ENCODE measurements at regions not wholly inside any gene's neighbourhood (a gene's known extent, or its start where the extent isn't known, plus 50 kb on each side); places are given as distances from the start of the nearest gene placed in this dataset.

GRCh38 chr18:6484659-6485058, 69.9 kb upstream of the L3MBTL4 start:
- H3K9ac ChIP-seq (ENCODE audit: low read depth, low read length, poor library complexity, severe bottlenecking): no peak overlapping the region
- H2AFZ ChIP-seq (ENCODE audit: low read length): no peak overlapping the region
- no peaks in the 10 kb centered on the region for H3K36me3 ChIP-seq (ENCODE audit: insufficient read depth, low read length)
- H3K27me3 ChIP-seq (ENCODE audit: insufficient read depth, low read length, poor library complexity, severe bottlenecking): no peaks in the 10 kb centered on the region
- H3K4me2 ChIP-seq (ENCODE audit: low read depth, low read length, poor library complexity, severe bottlenecking): no peak overlapping the region
- H3K9me3 ChIP-seq (ENCODE audit: insufficient read depth, low read depth, low read length): no peaks in the 10 kb centered on the region
- H3F3A ChIP-seq (ENCODE audit: low read depth): no peaks in the 10 kb centered on the region
- no peaks in the 10 kb centered on the region for H3K9me2 ChIP-seq (replicated peaks; ENCODE audit: low read depth, low read length)
- no peak for TF ChIP-seq CTCF (conservative IDR thresholded peaks at IDR 0.05; ENCODE audit: low read length)
- no peak for TF ChIP-seq EZH2phosphoT487 (IDR thresholded peaks at IDR 0.05; ENCODE audit: borderline replicate concordance)
- no peaks in the 10 kb centered on the region for H4K20me1 ChIP-seq (ENCODE audit: insufficient read depth, low read length, poor library complexity, severe bottlenecking)
- no peak overlapping the region for H3K4me3 ChIP-seq (ENCODE audit: low read length, poor library complexity, severe bottlenecking)
- no peaks in the 10 kb centered on the region for H3K4me1 ChIP-seq (ENCODE audit: insufficient read depth, low read length, poor library complexity, severe bottlenecking)
- H3K79me2 ChIP-seq (ENCODE audit: insufficient read depth, low read length): no peaks in the 10 kb centered on the region

- Histone ChIP-seq H3K27me3 (ENCODE audit: insufficient read depth, low read length, poor library complexity, severe bottlenecking) (no peaks in the 10 kb centered on the region), H3K4me2 (ENCODE audit: low read depth, low read length, poor library complexity, severe bottlenecking) (no peak overlapping the region), H2AFZ (ENCODE audit: low read length) (no peak overlapping the region), H3K9ac (ENCODE audit: low read depth, low read length, poor library complexity, severe bottlenecking) (no peak overlapping the region), H3K4me1 (ENCODE audit: insufficient read depth, low read length, poor library complexity, severe bottlenecking) (no peaks in the 10 kb centered on the region), H3K79me2 (ENCODE audit: insufficient read depth, low read length) (no peaks in the 10 kb centered on the region), H3K4me3 (ENCODE audit: low read length, poor library complexity, severe bottlenecking) (no peak overlapping the region), H3K9me2 (replicated peaks; ENCODE audit: low read depth, low read length) (no peaks in the 10 kb centered on the region), H3K9me3 (ENCODE audit: insufficient read depth, low read depth, low read length) (no peaks in the 10 kb centered on the region), H3K36me3 (ENCODE audit: insufficient read depth, low read length) (no peaks in the 10 kb centered on the region), H4K20me1 (ENCODE audit: insufficient read depth, low read length, poor library complexity, severe bottlenecking) (no peaks in the 10 kb centered on the region), H3F3A (ENCODE audit: low read depth) (no peaks in the 10 kb centered on the region)
- TF ChIP-seq CTCF (conservative IDR thresholded peaks at IDR 0.05; ENCODE audit: low read length): no peak
- TF ChIP-seq EZH2phosphoT487 (IDR thresholded peaks at IDR 0.05; ENCODE audit: borderline replicate concordance): no peak
Measured at GRCh38 chr18:6486313-6486712, 71.6 kb upstream of the L3MBTL4 start.

- Histone ChIP-seq H3F3A (ENCODE audit: low read depth) (no peaks in the 10 kb centered on the region), H3K4me2 (ENCODE audit: low read depth, low read length, poor library complexity, severe bottlenecking) (no peak overlapping the region), H3K9ac (ENCODE audit: low read depth, low read length, poor library complexity, severe bottlenecking) (no peak overlapping the region), H3K79me2 (ENCODE audit: insufficient read depth, low read length) (no peaks in the 10 kb centered on the region), H3K4me3 (ENCODE audit: low read length, poor library complexity, severe bottlenecking) (no peak overlapping the region), H3K36me3 (ENCODE audit: insufficient read depth, low read length) (no peaks in the 10 kb centered on the region), H4K20me1 (ENCODE audit: insufficient read depth, low read length, poor library complexity, severe bottlenecking) (no peaks in the 10 kb centered on the region), H3K9me2 (replicated peaks; ENCODE audit: low read depth, low read length) (no peaks in the 10 kb centered on the region), H2AFZ (ENCODE audit: low read length) (no peak overlapping the region), H3K27me3 (ENCODE audit: insufficient read depth, low read length, poor library complexity, severe bottlenecking) (no peaks in the 10 kb centered on the region), H3K9me3 (ENCODE audit: insufficient read depth, low read depth, low read length) (no peaks in the 10 kb centered on the region), H3K4me1 (ENCODE audit: insufficient read depth, low read length, poor library complexity, severe bottlenecking) (no peaks in the 10 kb centered on the region)
- TF ChIP-seq EZH2phosphoT487 (IDR thresholded peaks at IDR 0.05; ENCODE audit: borderline replicate concordance): no peak
- TF ChIP-seq CTCF (conservative IDR thresholded peaks at IDR 0.05; ENCODE audit: low read length): no peak
Measured at GRCh38 chr18:6486764-6487426, 72.2 kb upstream of the L3MBTL4 start.

All from Loucy (cell line).